ENCODE measurements at regions not wholly inside any gene's neighbourhood (a gene's known extent, or its start where the extent isn't known, plus 50 kb on each side); places are given as distances from the start of the nearest gene placed in this dataset.

- TF ChIP-seq ATF2 (CRISPR knock-in tag; IDR thresholded peaks at IDR 0.05; ENCODE audit: borderline replicate concordance, low read depth) (no peak), MAX (CRISPR knock-in tag; IDR thresholded peaks at IDR 0.05) (no peak), CTCF (IDR thresholded peaks at IDR 0.05) (no peak), GRHL2 (CRISPR knock-in tag; IDR thresholded peaks at IDR 0.05; ENCODE audit: insufficient replicate concordance, severe bottlenecking) (no peak), FOXK1 (CRISPR knock-in tag; IDR thresholded peaks at IDR 0.05) (no peak), TEAD4 (CRISPR knock-in tag; IDR thresholded peaks at IDR 0.05) (no peak), HMGXB4 (CRISPR knock-in tag; IDR thresholded peaks at IDR 0.05) (no peak), NFE2L1 (CRISPR knock-in tag; IDR thresholded peaks at IDR 0.05) (no peak), ZBTB21 (CRISPR knock-in tag; IDR thresholded peaks at IDR 0.05; ENCODE audit: borderline replicate concordance) (no peak), PRDM15 (CRISPR knock-in tag; IDR thresholded peaks at IDR 0.05) (no peak), AFF4 (CRISPR knock-in tag; IDR thresholded peaks at IDR 0.05; ENCODE audit: borderline replicate concordance) (no peak), ZNF425 (CRISPR knock-in tag; conservative IDR thresholded peaks at IDR 0.05) (no peak)
These were observed 386.2 kb downstream of the CADM1 start for GRCh38 chr11:115117956-115118493.

Data from WTC11 (cell line).